NCI-H226 (cell line): ENCODE measurements at regions not wholly inside any gene's neighbourhood (a gene's known extent, or its start where the extent isn't known, plus 50 kb on each side); places are given as distances from the start of the nearest gene placed in this dataset.
"Not testable (repeated sequence)": the region's sequence is repeated elsewhere in the genome, so short reads cannot be mapped to it uniquely, and the experiment has no call there.

ENCODE experiments used
- DNase-seq: peaks from one replicate; pipeline ENCODE4 v3.0.0-alpha.2; 2015

- DNase-seq: no peak
Measured at GRCh38 chr6:168255283-168255881, 64.2 kb downstream of the DACT2 start.

DNA sequence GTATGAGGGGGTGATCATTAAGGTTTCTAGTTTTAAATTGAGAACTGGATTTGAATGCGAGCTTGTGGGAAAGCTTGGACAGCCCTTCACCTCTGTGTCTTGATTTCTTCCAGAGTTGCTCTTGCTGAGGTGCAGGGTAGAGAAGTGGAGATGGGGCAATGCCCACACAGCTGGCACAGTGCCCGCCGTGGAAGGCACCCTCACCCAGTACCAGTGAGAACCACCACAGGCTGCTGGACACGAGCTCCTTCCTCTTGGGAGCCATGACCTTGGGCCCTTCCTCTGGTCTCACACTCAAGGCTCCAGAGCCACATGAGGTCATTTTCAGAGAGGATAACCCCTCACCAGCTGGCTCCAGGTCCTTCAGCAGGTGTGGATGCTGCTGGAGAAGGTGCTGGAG, 67.3 kb downstream of the DACT2 start:
- no peak for DNase-seq

DNA sequence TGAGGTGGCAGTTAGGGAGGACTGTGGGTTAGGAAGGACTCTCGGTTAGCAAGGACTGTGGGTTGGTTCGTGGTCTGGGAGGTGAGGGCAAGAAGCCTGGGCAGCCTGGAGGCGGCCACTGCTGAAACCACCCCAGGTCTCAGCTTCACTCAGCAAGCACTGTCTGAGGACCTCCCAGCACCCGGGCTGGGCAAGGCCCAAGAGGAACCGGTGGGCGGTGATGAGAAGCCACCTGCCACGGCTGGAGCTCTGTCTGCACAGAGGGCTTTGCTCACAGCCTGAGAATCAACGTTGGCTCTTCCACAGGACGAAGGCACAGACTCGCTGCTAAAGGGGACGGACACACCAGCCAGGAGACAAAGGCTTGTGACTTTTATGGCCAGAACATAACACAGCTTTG, 69.3 kb downstream of the DACT2 start:
- no peak for DNase-seq

- DNase-seq: no peak
Measured at GRCh38 chr6:168249746-168250145, 69.8 kb downstream of the DACT2 start.

DNA sequence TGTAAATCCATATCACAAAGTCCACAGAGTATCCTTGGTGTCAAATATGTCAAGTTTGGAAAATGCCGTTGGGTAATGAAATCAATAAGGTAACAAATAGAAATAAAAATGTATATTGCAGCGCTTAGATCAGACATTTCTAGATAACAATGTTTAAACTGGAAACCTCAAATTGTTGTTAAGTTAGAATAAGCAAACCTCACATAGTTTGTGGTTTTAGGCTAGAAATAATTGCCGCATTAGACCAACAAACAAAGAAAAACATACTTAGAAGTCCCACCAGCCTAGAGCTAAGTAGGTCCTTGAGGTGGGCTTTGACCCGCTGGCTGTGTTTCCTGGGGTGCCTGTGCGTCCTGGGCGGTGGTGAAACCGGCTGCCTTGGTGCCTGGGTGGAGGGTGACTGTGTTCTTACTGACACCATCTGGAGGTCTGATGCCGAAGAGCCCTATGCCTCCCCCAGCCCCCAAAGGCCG, 71.4 kb downstream of the DACT2 start:
- DNase-seq: no peak

- no peak for DNase-seq
Measured at GRCh38 chr6:168247443-168248147, 72.0 kb downstream of the DACT2 start.

GRCh38 chr6:168244961-168245551, 74.5 kb downstream of the DACT2 start:
- DNase-seq: no peak

- no peak for DNase-seq
Measured at GRCh38 chr6:168243812-168244376, 75.7 kb downstream of the DACT2 start.

DNA sequence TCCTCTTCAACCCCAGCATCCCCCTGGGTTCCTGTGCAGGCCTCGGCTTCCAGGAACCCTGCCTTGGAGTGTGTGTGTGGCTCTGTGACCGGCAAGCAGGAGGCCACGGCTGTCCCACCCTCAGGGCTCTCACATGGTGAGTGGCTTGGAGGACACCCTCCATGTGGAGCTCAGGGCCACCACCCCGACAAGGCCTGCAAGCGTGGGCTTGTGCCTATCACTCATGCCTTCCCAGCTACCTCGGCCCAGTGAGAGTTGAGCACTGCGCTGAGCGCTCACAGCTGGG, 76.7 kb downstream of the DACT2 start:
- no peak for DNase-seq

GRCh38 chr6:168242111-168242939, 77.3 kb downstream of the DACT2 start:
- no peak for DNase-seq

- DNase-seq: no peak
Measured at GRCh38 chr6:168240160-168240559, 79.4 kb downstream of the DACT2 start.

- no peak for DNase-seq
Measured at GRCh38 chr6:168239044-168239773, 80.4 kb downstream of the DACT2 start.

- no peak for DNase-seq
Measured at GRCh38 chr6:168238159-168238909, 81.2 kb downstream of the DACT2 start.

GRCh38 chr6:168233875-168234213, 85.7 kb downstream of the DACT2 start:
- not testable (repeated sequence) for DNase-seq

DNA sequence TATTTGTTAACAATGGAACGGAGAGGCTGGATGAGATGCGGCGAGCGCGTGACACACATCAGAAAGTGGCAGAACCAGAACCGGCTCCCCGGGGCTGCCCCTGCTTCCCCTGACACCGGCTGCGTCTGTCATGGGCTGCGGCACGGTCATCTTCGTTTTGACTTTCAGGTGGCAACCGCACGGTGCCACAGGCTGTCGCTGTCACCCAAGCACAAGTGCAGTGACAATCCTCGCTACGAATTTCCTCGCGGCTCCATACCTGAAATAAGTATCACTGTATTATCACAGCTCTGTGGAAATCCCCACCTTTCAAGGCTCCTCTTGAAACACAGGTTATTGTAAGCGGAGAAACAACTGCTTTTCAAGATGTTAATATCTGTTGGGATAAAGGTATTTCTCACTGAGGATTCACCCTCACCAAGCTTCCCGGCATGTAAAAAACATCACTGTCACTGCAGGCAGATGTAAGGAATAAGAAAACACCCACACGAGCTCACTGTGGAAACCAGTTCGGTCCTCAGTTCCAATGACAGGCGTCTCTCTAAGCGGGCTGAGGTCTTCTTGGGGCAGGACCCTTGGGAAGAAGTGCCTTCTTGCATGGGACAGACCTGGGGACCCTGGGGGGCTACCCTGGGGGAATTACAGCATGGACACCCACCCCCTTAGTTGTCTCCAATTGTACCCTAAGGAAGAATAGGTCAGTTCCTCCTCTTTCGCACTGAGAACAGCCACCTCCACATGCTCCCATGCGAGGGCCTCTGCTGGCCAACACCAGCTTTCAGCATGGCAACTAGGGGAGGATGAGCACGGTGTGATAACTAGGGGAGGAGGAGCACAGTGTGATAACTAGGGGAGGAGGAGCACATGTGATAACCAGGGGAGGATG, 86.3 kb downstream of the DACT2 start:
- no peak for DNase-seq

GRCh38 chr6:168232528-168232927, 87.0 kb downstream of the DACT2 start:
- no peak for DNase-seq

GRCh38 chr6:168232062-168232461, 87.5 kb downstream of the DACT2 start:
- no peak for DNase-seq

GRCh38 chr6:168231393-168231957, 88.1 kb downstream of the DACT2 start:
- DNase-seq: no peak

GRCh38 chr6:168229368-168229752, 90.2 kb downstream of the DACT2 start:
- DNase-seq: no peak

DNA sequence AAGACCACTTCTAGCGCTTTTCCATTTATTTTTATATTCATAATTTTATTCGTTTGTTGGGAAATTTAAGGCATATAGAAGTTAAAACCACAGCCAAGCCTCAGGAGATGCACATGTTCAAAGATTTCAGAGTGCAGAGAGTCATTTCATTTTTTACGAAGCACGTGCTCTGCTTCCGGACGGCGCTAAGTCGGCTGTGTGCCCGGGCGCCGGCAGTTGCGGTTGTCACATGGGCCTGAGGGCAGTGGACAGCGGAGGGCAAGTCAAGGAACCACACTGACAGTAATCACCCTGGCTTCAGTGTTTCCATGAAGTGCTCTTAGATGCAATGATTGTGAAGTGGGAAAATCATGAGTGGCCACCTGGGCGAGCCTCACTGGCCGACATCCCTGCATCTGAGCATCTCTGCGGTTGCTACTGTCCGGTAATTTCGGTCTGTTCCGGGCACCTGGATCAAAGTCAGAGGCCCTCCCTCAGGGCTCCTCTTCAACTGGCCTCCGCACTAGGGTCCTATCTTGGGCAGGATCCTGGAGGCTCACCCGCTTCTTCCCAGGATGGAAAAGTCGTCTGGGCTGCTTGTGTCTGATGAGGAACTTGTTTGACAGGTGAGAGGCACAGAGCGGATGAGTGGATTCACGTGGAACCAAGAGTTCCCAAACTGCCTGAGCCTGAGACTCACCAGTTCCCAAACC, 90.8 kb downstream of the DACT2 start:
- no peak for DNase-seq
